ENCODE measurements at regions not wholly inside any gene's neighbourhood (a gene's known extent, or its start where the extent isn't known, plus 50 kb on each side); places are given as distances from the start of the nearest gene placed in this dataset.

- TF ChIP-seq CTCF (IDR thresholded peaks at IDR 0.05) (no peak), EZH2 (IDR thresholded peaks at IDR 0.05) (no peak), EZH2phosphoT487 (IDR thresholded peaks at IDR 0.05) (no peak)
Measured at GRCh38 chr12:85394809-85395208, 114.8 kb downstream of the ALX1 start.

All from neural progenitor cell (in vitro differentiated cells).